ENCODE measurements at regions not wholly inside any gene's neighbourhood (a gene's known extent, or its start where the extent isn't known, plus 50 kb on each side); places are given as distances from the start of the nearest gene placed in this dataset.

- intact Hi-C loops (cut with micrococcal nuclease) = no loop called here
- peaks cover 12% of the 10 kb centered on the region for H3K36me3 Mint-ChIP-seq (ENCODE audit: insufficient read depth, unreplicated experiment)
- POLR2A ChIA-PET = no interaction called here
- H3K9me3 Mint-ChIP-seq (ENCODE audit: unreplicated experiment) = no peaks in the 10 kb centered on the region
- DNase-seq (ENCODE audit: unreplicated experiment) = no peak
- CTCF ChIA-PET = no interaction called here
- TF ChIP-seq, protein P1, sequence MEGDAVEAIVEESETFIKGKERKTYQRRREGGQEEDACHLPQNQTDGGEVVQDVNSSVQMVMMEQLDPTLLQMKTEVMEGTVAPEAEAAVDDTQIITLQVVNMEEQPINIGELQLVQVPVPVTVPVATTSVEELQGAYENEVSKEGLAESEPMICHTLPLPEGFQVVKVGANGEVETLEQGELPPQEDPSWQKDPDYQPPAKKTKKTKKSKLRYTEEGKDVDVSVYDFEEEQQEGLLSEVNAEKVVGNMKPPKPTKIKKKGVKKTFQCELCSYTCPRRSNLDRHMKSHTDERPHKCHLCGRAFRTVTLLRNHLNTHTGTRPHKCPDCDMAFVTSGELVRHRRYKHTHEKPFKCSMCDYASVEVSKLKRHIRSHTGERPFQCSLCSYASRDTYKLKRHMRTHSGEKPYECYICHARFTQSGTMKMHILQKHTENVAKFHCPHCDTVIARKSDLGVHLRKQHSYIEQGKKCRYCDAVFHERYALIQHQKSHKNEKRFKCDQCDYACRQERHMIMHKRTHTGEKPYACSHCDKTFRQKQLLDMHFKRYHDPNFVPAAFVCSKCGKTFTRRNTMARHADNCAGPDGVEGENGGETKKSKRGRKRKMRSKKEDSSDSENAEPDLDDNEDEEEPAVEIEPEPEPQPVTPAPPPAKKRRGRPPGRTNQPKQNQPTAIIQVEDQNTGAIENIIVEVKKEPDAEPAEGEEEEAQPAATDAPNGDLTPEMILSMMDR (IDR thresholded peaks at IDR 0.05; ENCODE audit: unreplicated experiment) = no peak
- no peaks in the 10 kb centered on the region for H3K4me1 Mint-ChIP-seq (ENCODE audit: insufficient read depth, unreplicated experiment)
- BruUV-seq (replicated peaks) = no TSS peak
- no peak overlapping the region for H3K4me3 Mint-ChIP-seq (ENCODE audit: unreplicated experiment)
- H3K27ac Mint-ChIP-seq (ENCODE audit: low read depth, unreplicated experiment) = no peak overlapping the region
- peaks cover 20% of the 10 kb centered on the region for H3K27me3 Mint-ChIP-seq (ENCODE audit: insufficient read depth, unreplicated experiment)
These were observed 61.6 kb upstream of the SNTG2 start for GRCh38 chr2:888906-889566.

DNA sequence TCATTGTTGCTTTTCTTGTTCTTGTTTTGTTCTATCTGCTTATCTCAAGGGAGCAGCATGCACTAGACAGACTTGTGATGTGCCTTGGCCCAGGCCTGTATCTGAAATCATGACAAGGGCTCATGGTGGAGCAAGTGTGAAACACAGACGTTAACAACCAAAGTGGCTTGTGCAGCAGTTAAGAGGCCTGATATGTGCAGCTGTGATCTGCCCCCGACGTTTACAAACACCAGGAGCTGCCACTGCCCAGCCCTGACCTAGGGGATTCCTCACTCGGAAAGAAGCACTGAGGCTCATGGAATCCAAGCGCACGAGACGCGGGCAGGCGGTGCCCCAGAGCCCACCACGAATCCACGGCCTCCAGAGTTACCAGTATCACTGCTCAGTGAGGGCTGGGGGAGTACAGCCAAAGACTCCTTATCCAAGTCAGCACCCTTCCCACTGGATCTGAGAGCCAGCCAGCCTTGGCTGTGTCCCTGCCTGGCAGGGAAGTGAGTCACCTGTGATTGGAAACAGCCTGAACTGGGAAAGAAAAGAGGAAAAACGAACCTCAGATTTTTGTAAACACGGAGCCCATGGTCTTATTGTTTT is 62.3 kb upstream of the SNTG2 start:
- Mint-ChIP-seq H3K9me3 (ENCODE audit: unreplicated experiment) (no peaks in the 10 kb centered on the region), H3K36me3 (ENCODE audit: insufficient read depth, unreplicated experiment) (peaks cover 8% of the 10 kb centered on the region), H3K27ac (ENCODE audit: low read depth, unreplicated experiment) (no peak overlapping the region), H3K27me3 (ENCODE audit: insufficient read depth, unreplicated experiment) (peaks cover 27% of the 10 kb centered on the region), H3K4me3 (ENCODE audit: unreplicated experiment) (no peak overlapping the region), H3K4me1 (ENCODE audit: insufficient read depth, unreplicated experiment) (no peaks in the 10 kb centered on the region)
- DNase-seq (ENCODE audit: unreplicated experiment) = no peak
- intact Hi-C loops (cut with micrococcal nuclease) = no loop called here
- TF ChIP-seq, protein P1 (IDR thresholded peaks at IDR 0.05; ENCODE audit: unreplicated experiment) = no peak
- POLR2A ChIA-PET = no interaction called here
- CTCF ChIA-PET = no interaction called here
- no TSS peak for BruUV-seq (replicated peaks)

- ChIA-PET POLR2A (no interaction called here), CTCF (no interaction called here)
- no TSS peak for BruUV-seq (replicated peaks)
These were observed 63.0 kb upstream of the SNTG2 start for GRCh38 chr2:887639-888038.

DNA sequence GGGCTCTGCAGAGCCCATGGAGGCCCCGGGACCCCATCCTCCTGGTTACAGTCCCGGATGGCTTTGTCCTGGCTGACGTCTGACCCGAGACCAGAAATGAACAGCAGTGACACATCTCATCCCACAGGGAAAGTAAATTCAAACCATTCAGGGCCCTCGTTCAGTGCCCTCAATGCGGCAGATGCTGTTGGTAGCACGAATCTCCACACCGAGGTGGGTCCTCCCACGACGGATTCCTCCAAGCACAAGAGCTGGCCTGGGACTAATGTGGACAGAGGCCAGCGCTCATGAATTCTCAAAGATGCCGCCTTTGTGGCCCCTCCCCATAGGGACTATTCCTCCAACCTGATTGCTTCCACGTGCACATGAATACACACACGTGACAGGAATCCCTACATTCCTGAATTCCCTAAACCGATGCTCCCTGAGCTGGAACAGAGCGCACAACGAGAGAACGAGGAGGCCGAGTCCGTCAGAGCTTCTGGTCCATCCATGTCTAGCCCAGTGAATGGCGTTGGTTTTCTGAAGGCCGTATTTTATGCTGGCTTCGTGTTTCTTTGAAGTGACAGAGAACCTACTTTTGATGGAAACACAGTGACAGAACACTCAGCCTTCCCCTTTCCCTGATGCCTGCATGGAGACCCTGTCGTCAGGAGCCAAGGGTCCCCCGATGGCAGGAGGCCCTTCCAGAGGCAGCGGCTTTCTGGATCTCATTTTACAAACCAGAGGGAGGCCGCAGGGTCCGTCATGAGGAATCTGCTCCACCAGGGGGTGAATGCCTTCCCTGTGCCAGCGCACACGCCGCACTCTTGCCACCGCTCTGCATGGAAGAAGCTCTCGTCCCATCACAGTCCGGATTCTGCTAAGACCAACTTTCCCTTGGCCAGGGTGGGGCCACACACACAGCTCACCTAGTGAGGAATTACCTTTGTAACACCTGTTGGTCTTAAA is 64.3 kb upstream of the SNTG2 start:
- H3K36me3 Mint-ChIP-seq (ENCODE audit: insufficient read depth, unreplicated experiment) = no peaks in the 10 kb centered on the region
- no peak overlapping the region for H3K27ac Mint-ChIP-seq (ENCODE audit: low read depth, unreplicated experiment)
- peaks cover 47% of the 10 kb centered on the region for H3K27me3 Mint-ChIP-seq (ENCODE audit: insufficient read depth, unreplicated experiment)
- ChIA-PET CTCF (no interaction called here), POLR2A (no interaction called here)
- H3K9me3 Mint-ChIP-seq (ENCODE audit: unreplicated experiment) = no peaks in the 10 kb centered on the region
- no peak overlapping the region for H3K4me3 Mint-ChIP-seq (ENCODE audit: unreplicated experiment)
- no peak for DNase-seq (ENCODE audit: unreplicated experiment)
- intact Hi-C loops (cut with micrococcal nuclease) = no loop called here
- TF ChIP-seq, protein P1 (IDR thresholded peaks at IDR 0.05; ENCODE audit: unreplicated experiment) = no peak
- H3K4me1 Mint-ChIP-seq (ENCODE audit: insufficient read depth, unreplicated experiment) = no peaks in the 10 kb centered on the region
- BruUV-seq (replicated peaks) = no TSS peak

More at GRCh38 chr2:887639-888038, 63.0 kb upstream of the SNTG2 start:
- no peak for DNase-seq (ENCODE audit: unreplicated experiment)
- peaks cover 34% of the 10 kb centered on the region for H3K27me3 Mint-ChIP-seq (ENCODE audit: insufficient read depth, unreplicated experiment)
- peaks cover 2% of the 10 kb centered on the region for H3K36me3 Mint-ChIP-seq (ENCODE audit: insufficient read depth, unreplicated experiment)
- intact Hi-C loops (cut with micrococcal nuclease) = no loop called here
- H3K27ac Mint-ChIP-seq (ENCODE audit: low read depth, unreplicated experiment) = no peak overlapping the region
- H3K9me3 Mint-ChIP-seq (ENCODE audit: unreplicated experiment) = no peaks in the 10 kb centered on the region
- H3K4me3 Mint-ChIP-seq (ENCODE audit: unreplicated experiment) = no peak overlapping the region
- no peaks in the 10 kb centered on the region for H3K4me1 Mint-ChIP-seq (ENCODE audit: insufficient read depth, unreplicated experiment)
- TF ChIP-seq, protein P1 (IDR thresholded peaks at IDR 0.05; ENCODE audit: unreplicated experiment) = no peak

All from MCF 10A (cell line).